GM12878 (cell line): ENCODE measurements at regions not wholly inside any gene's neighbourhood (a gene's known extent, or its start where the extent isn't known, plus 50 kb on each side); places are given as distances from the start of the nearest gene placed in this dataset.

ENCODE experiments used
- ATAC-seq: fragments of 200-7000 bp; cut with Tn5 transposase; 3 replicates; pipeline ENCODE4 v1.9.1; 2020; ENCODE audit warnings: mild to moderate bottlenecking, moderate library complexity
- BruUV-seq: library from RNA; stranded (reverse); fragments of 400-500 nt; replicated peaks from 2 replicates; lab custom pipeline; 2021; lab: Mats Ljungman, UMichigan
- CTCF ChIA-PET: fragments of 300-600 bp; sonication (Branson Sonifier 250); formaldehyde crosslinking; extraction: SDS; loops from one replicate; lab custom pipeline; 2021; ENCODE audit warnings: inconsistent platforms; lab: Yijun Ruan, JAX
- POLR2A ChIA-PET: fragments of 350-600 bp; formaldehyde crosslinking; extraction: SDS; loops from one replicate; lab custom pipeline; 2021; ENCODE audit warnings: inconsistent platforms; lab: Charles Lee
- RAD21 ChIA-PET: fragments of 300-600 bp; sonication (Branson Sonifier 250); formaldehyde crosslinking; loops from one replicate; lab custom pipeline; 2023; ENCODE audit warnings: antibody characterized with exemption; ENCODE audit not compliant: unreplicated experiment; lab: Charles Lee
- SMC1A ChIA-PET: fragments of 300-600 bp; sonication (Branson Sonifier 250); formaldehyde crosslinking; loops from one replicate; lab custom pipeline; 2023; ENCODE audit not compliant: unreplicated experiment, uncharacterized antibody; lab: Charles Lee
- DNase-seq: peaks from one replicate; pipeline ENCODE4 v3.0.0-alpha.2; 2011; ENCODE audit warnings: low read depth, low spot score
- FAIRE-seq: peaks from 3 replicates; lab custom pipeline; 2011; peaks lifted over from hg19 to GRCh38; lab: Jason Lieb, UNC
- H2AFZ ChIP-seq: 2 replicates; pipeline ENCODE4 v1.6.0; 2011; ENCODE audit warnings: low read depth, low read length, control low read depth; ENCODE audit not compliant: control insufficient read depth
- H3K27ac ChIP-seq: 2 replicates; pipeline ENCODE4 v1.5.1; 2011; ENCODE audit warnings: control low read depth; ENCODE audit not compliant: control insufficient read depth, insufficient read depth
- H3K27me3 ChIP-seq, 2 experiments: replicated peaks in 1 of 2; 2 replicates each; pipeline versions ENCODE4 v1.6.0 to v1.6.1; 2011; ENCODE audit warnings: low read length in 1 of 2; ENCODE audit not compliant: control insufficient read depth in 2 of 2, insufficient read depth in 2 of 2
- H3K36me3 ChIP-seq, 2 experiments: 2 replicates each; pipeline ENCODE4 v1.5.1; 2011; ENCODE audit warnings: low read length in 1 of 2; ENCODE audit not compliant: control insufficient read depth in 2 of 2, insufficient read depth in 2 of 2
- H3K4me1 ChIP-seq: 2 replicates; pipeline ENCODE4 v1.6.1; 2011; ENCODE audit warnings: mild to moderate bottlenecking, low read length, moderate library complexity, mixed read lengths; ENCODE audit not compliant: control insufficient read depth, insufficient read depth
- H3K4me2 ChIP-seq: 2 replicates; pipeline ENCODE4 v1.6.0; 2011; ENCODE audit warnings: control low read depth; ENCODE audit not compliant: control insufficient read depth, insufficient read depth
- H3K4me3 ChIP-seq: fragments of 200-600 bp; sonication (generic); 2 replicates; pipeline ENCODE4 v1.5.1; 2016
- H3K79me2 ChIP-seq: 2 replicates; pipeline ENCODE4 v1.6.0; 2011; ENCODE audit warnings: low read length; ENCODE audit not compliant: control insufficient read depth, insufficient read depth
- H3K9ac ChIP-seq: 2 replicates; pipeline ENCODE4 v1.8.0; 2011; ENCODE audit warnings: low read length, control low read depth, mixed read lengths; ENCODE audit not compliant: control insufficient read depth, insufficient read depth
- H3K9me3 ChIP-seq: replicated peaks from 3 replicates; pipeline ENCODE4 v1.5.1; 2011; ENCODE audit warnings: mild to moderate bottlenecking, low read length; ENCODE audit not compliant: control insufficient read depth, insufficient read depth
- H4K20me1 ChIP-seq: 2 replicates; pipeline ENCODE4 v1.6.0; 2011; ENCODE audit not compliant: control insufficient read depth, insufficient read depth
- BHLHE40 ChIP-seq, 2 experiments: fragments of 450-650 bp in 1 of 2; IDR thresholded peaks; 2 replicates each; pipeline ENCODE4 v1.6.1; 2011 to 2017; ENCODE audit warnings: low read depth in 2 of 2, borderline replicate concordance in 1 of 2, improper control_type of control experiment in 1 of 2, low read length in 1 of 2, mild to moderate bottlenecking in 1 of 2
- CTCF ChIP-seq, 3 experiments: IDR thresholded peaks in 2 of 3; conservative IDR thresholded peaks in 1 of 3; 2 replicates each; pipeline ENCODE4 v1.5.1; 2011; ENCODE audit warnings: low read depth in 3 of 3, low read length in 3 of 3, mild to moderate bottlenecking in 3 of 3, control low read depth in 2 of 3, moderate library complexity in 2 of 3, inconsistent platforms in 1 of 3, mixed read lengths in 1 of 3; ENCODE audit not compliant: control insufficient read depth in 2 of 3, insufficient read depth in 1 of 3; ENCODE audit errors: extremely low read depth in 1 of 3
- HDAC2 ChIP-seq: fragments of 200-600 bp; sonication (generic); IDR thresholded peaks from 2 replicates; pipeline ENCODE4 v1.6.1; 2017
- KDM1A ChIP-seq: fragments of 200-600 bp; sonication (generic); IDR thresholded peaks from 2 replicates; pipeline ENCODE4 v1.6.1; 2016; ENCODE audit warnings: borderline replicate concordance
- MLLT1 ChIP-seq: fragments of 450-650 bp; IDR thresholded peaks from 2 replicates; pipeline ENCODE4 v1.6.1; 2016; ENCODE audit warnings: mild to moderate bottlenecking
- PML ChIP-seq: IDR thresholded peaks from 2 replicates; pipeline ENCODE4 v1.6.1; 2012; ENCODE audit warnings: low read length, inconsistent platforms
- POLR2AphosphoS5 ChIP-seq: IDR thresholded peaks from 2 replicates; pipeline ENCODE4 v1.6.1; 2011; ENCODE audit warnings: mild to moderate bottlenecking, low read length, inconsistent platforms
- SPI1 ChIP-seq: IDR thresholded peaks from 2 replicates; pipeline ENCODE4 v1.6.1; 2011; ENCODE audit warnings: low read depth, mild to moderate bottlenecking, low read length, moderate library complexity, borderline replicate concordance; ENCODE audit not compliant: insufficient read depth
- TCF7 ChIP-seq: IDR thresholded peaks from 2 replicates; pipeline ENCODE4 v1.6.1; 2014; ENCODE audit warnings: antibody characterized with exemption, borderline replicate concordance
- YY1 ChIP-seq: IDR thresholded peaks from 2 replicates; pipeline ENCODE4 v1.6.1; 2011; ENCODE audit warnings: low read depth, mild to moderate bottlenecking, low read length
- ZBTB33 ChIP-seq: fragments of 450-650 bp; IDR thresholded peaks from 2 replicates; pipeline ENCODE4 v1.6.1; 2017; ENCODE audit warnings: mild to moderate bottlenecking
- WGBS: methylation state at CpG from one replicate; pipeline ENCODE4 v1.1.6; 2016; ENCODE audit warnings: low lambda C conversion rate; ENCODE audit not compliant: insufficient replicate concordance, insufficient coverage; ENCODE audit errors: missing lambda C conversion rate; 5-methylcytosine and 5-hydroxymethylcytosine counted together
- in situ Hi-C: fragments of 300-500 bp; cut with MboI; formaldehyde crosslinking; loops from 9 replicates; pipeline ENCODE4 v1.14.3; 2018; ENCODE audit warnings: mixed read lengths
- intact Hi-C: fragments of 100-400 bp; cut with micrococcal nuclease; formaldehyde crosslinking; loops from one replicate; pipeline ENCODE4 v1.14.2; 2022; ENCODE audit not compliant: unreplicated experiment

GRCh38 chr5:170159947-170160346 is 54.2 kb downstream of the FOXI1 start:
- TF ChIP-seq POLR2AphosphoS5 (no peak), PML (no peak), SPI1 (peak; percentile 23; the same call in 1 of the 2 replicates)

GRCh38 chr5:170161069-170161468 is 55.4 kb downstream of the FOXI1 start:
- Histone ChIP-seq H3K27ac (no peak overlapping the region), H3K9me3 (no peaks in the 10 kb centered on the region), H3K4me3 (no peak overlapping the region), H2AFZ (no peak overlapping the region), H3K9ac (no peak overlapping the region), H3K4me2 (no peak overlapping the region), H3K27me3 (peaks cover 0 to 2% of the 10 kb centered on the region in 2 experiments; a peak in 1 of 4 replicates), H3K79me2 (no peaks in the 10 kb centered on the region), H3K36me3 (no peaks in the 10 kb centered on the region), H3K4me1 (peaks cover 4% of the 10 kb centered on the region; the same call in 1 of the 2 replicates), H4K20me1 (no peaks in the 10 kb centered on the region)
- intact Hi-C loops = no loop called here
- FAIRE-seq (no peak), DNase-seq (no peak), ATAC-seq (peak; percentile 52; the same call in 2 of the 3 replicates)
- ChIA-PET RAD21 (no interaction called here), POLR2A (no interaction called here), SMC1A (no interaction called here), CTCF (interaction anchor here (1.1 to 1.5 kb wide), 3 partner anchors 13 to 23 kb away, joined by 3 to 5 read pairs (median 4); no protein-coding TSS in a partner anchor)
- BruUV-seq = no TSS peak
- in situ Hi-C loops = no loop called here
- 17% methylated on average over 6 of the region's 6 CpGs for WGBS
- TF ChIP-seq YY1 (no peak), ZBTB33 (no peak), KDM1A (no peak), MLLT1 (no peak), HDAC2 (no peak), TCF7 (no peak), CTCF (IDR thresholded peaks at IDR 0.05 in 2 of 3, conservative IDR thresholded peaks at IDR 0.05 in 1 of 3; ENCODE audit: control insufficient read depth in 2 of 3, extremely low read depth in 1 of 3, insufficient read depth in 1 of 3, low read depth in 3 of 3, low read length in 3 of 3) (no peak), BHLHE40 (IDR thresholded peaks at IDR 0.05; ENCODE audit: borderline replicate concordance in 1 of 2, low read depth in 2 of 2, low read length in 1 of 2) (peak in 1 of 2 experiments; percentile 29; a peak in 1 of 4 replicates), SPI1 (peak; percentile 45; the same call in 1 of the 2 replicates)

More at GRCh38 chr5:170159947-170160346, 54.2 kb downstream of the FOXI1 start:
- no peak overlapping the region for H3K4me2 ChIP-seq
- ATAC-seq = no peak
- ChIA-PET POLR2A (no interaction called here), RAD21 (interaction anchor here (1.0 kb wide), 1 partner anchor 25 kb away, joined by 4 read pairs; no protein-coding TSS in a partner anchor), SMC1A (interaction anchor here (0.7 kb wide), 1 partner anchor 38 kb away, joined by 3 read pairs; no protein-coding TSS in a partner anchor), CTCF (interaction anchor here (1.5 kb wide), 1 partner anchor 25 kb away, joined by 3 read pairs; no protein-coding TSS in a partner anchor)
- no peak overlapping the region for H3K9ac ChIP-seq
- H3K27me3 ChIP-seq = peaks cover 0 to 2% of the 10 kb centered on the region in 2 experiments; a peak in 1 of 4 replicates
- no peak for DNase-seq
- peaks cover 4% of the 10 kb centered on the region; the same call in 1 of the 2 replicates for H3K4me1 ChIP-seq
- no peak overlapping the region for H3K4me3 ChIP-seq
- 62% methylated on average over 3 of the region's 3 CpGs for WGBS
- in situ Hi-C loops = no loop called here
- H3K27ac ChIP-seq = no peak overlapping the region
- no peaks in the 10 kb centered on the region for H3K36me3 ChIP-seq
- H3K79me2 ChIP-seq = no peaks in the 10 kb centered on the region
- H2AFZ ChIP-seq = no peak overlapping the region
- FAIRE-seq = no peak
- H4K20me1 ChIP-seq = no peaks in the 10 kb centered on the region
- no peaks in the 10 kb centered on the region for H3K9me3 ChIP-seq
- BruUV-seq = no TSS peak
- intact Hi-C loops = no loop called here
